ENCODE measurements at regions not wholly inside any gene's neighbourhood (a gene's known extent, or its start where the extent isn't known, plus 50 kb on each side); places are given as distances from the start of the nearest gene placed in this dataset.
"Not testable (repeated sequence)": the region's sequence is repeated elsewhere in the genome, so short reads cannot be mapped to it uniquely, and the experiment has no call there.

DNA sequence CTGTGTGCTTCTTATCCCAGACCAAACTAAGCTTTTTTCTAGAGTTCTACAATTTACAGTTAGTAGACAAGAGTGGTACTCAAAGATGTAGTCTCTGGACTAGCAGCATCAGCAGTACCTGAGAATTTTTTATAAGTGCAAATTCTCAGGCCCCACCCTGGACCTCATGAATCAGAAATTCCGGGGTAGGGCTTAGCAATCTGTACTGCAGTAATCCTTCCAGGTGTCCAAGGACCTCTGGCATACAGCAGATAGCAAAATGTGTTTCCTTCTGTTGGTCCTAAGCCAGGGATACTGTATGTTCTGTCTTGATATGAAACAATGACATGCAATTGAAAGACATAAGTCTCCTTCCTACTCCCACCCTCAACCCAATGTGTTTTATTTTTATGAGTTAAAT is 194.3 kb downstream of the MSX2 start:
- Histone ChIP-seq H3K79me2 (ENCODE audit: insufficient read depth) (no peaks in the 10 kb centered on the region), H3F3A (ENCODE audit: insufficient read depth) (no peaks in the 10 kb centered on the region), H3K9me3 (ENCODE audit: low read depth) (no peaks in the 10 kb centered on the region), H3K4me3 (no peak overlapping the region), H3K36me3 (ENCODE audit: low read depth) (no peaks in the 10 kb centered on the region), H3K27ac (no peak overlapping the region), H4K20me1 (ENCODE audit: insufficient read depth) (no peaks in the 10 kb centered on the region), H3K27me3 (replicated peaks; ENCODE audit: insufficient read depth) (0 out of 2 replicates have a peak, but pooled peaks cover 2% of the 10 kb centered on the region), H2AFZ (no peak overlapping the region), H3K9me2 (ENCODE audit: insufficient read depth) (no peaks in the 10 kb centered on the region), H3K4me2 (ENCODE audit: unreplicated experiment) (no peak overlapping the region), H3K9ac (no peak overlapping the region), H3K4me1 (ENCODE audit: insufficient read depth) (peaks cover 6% of the 10 kb centered on the region; the same call in 1 of the 2 replicates)
- no peak for TF ChIP-seq EZH2phosphoT487 (IDR thresholded peaks at IDR 0.05; ENCODE audit: insufficient read depth, low read depth)
- TF ChIP-seq EZH2 (IDR thresholded peaks at IDR 0.05; ENCODE audit: insufficient read depth, poor library complexity, severe bottlenecking), result no peak
- 0 to 12% methylated on average over 1 of the region's 1 CpG for WGBS, 2 experiments (ENCODE audit: low coverage in 1 of 2, low lambda C conversion rate in 2 of 2, missing lambda C conversion rate in 2 of 2)
- in situ Hi-C loops (cut with MboI), result no loop called here
- DNase-seq, result no peak

GRCh38 chr5:174917976-174918554 is 193.7 kb downstream of the MSX2 start:
- Histone ChIP-seq H3K4me1 (ENCODE audit: insufficient read depth) (peaks cover 6% of the 10 kb centered on the region; the same call in 1 of the 2 replicates), H3K79me2 (ENCODE audit: insufficient read depth) (no peaks in the 10 kb centered on the region), H3K9me2 (ENCODE audit: insufficient read depth) (no peaks in the 10 kb centered on the region), H2AFZ (no peak overlapping the region), H3K4me3 (no peak overlapping the region), H3K27me3 (replicated peaks; ENCODE audit: insufficient read depth) (peaks cover 6% of the 10 kb centered on the region; the same call in 1 of the 2 replicates), H3F3A (ENCODE audit: insufficient read depth) (no peaks in the 10 kb centered on the region), H4K20me1 (ENCODE audit: insufficient read depth) (no peaks in the 10 kb centered on the region), H3K4me2 (ENCODE audit: unreplicated experiment) (no peak overlapping the region), H3K27ac (no peak overlapping the region), H3K36me3 (ENCODE audit: low read depth) (no peaks in the 10 kb centered on the region), H3K9ac (no peak overlapping the region), H3K9me3 (ENCODE audit: low read depth) (no peaks in the 10 kb centered on the region)
- 40 to 48% methylated on average over 11 to 13 of the region's 13 CpGs for WGBS, 2 experiments (ENCODE audit: low coverage in 1 of 2, low lambda C conversion rate in 2 of 2, missing lambda C conversion rate in 2 of 2)
- no peak for TF ChIP-seq EZH2 (IDR thresholded peaks at IDR 0.05; ENCODE audit: insufficient read depth, poor library complexity, severe bottlenecking)
- TF ChIP-seq EZH2phosphoT487 (IDR thresholded peaks at IDR 0.05; ENCODE audit: insufficient read depth, low read depth), result no peak
- DNase-seq, result no peak
- in situ Hi-C loops (cut with MboI), result no loop called here

DNA sequence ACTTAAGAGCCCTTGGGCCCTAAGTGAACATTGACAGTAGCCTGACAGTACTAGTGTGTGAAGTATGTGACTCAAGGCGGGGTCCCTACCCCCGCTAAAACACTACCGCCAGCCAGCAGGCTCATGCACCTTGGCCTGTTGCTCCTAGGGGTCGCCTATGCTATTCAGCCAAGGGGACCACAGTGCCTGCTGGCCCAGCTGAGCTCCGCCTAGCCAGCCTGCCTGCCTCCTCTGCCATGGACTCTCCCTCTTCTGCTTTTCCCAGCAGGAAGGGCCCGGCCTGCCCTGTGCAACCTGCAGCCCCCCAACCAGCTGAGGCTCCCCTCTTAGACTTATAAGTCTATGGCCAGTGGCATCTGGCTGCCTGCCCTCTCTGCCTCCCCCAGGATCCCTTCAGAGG is 193.1 kb downstream of the MSX2 start:
- H3K9ac ChIP-seq; H2AFZ ChIP-seq; H3K27me3 ChIP-seq (replicated peaks; ENCODE audit: insufficient read depth); DNase-seq; H3K4me1 ChIP-seq (ENCODE audit: insufficient read depth); H3K79me2 ChIP-seq (ENCODE audit: insufficient read depth); H3F3A ChIP-seq (ENCODE audit: insufficient read depth); in situ Hi-C loops (cut with MboI); H4K20me1 ChIP-seq (ENCODE audit: insufficient read depth); H3K9me2 ChIP-seq (ENCODE audit: insufficient read depth); H3K9me3 ChIP-seq (ENCODE audit: low read depth); H3K27ac ChIP-seq; H3K4me2 ChIP-seq (ENCODE audit: unreplicated experiment); H3K4me3 ChIP-seq; H3K36me3 ChIP-seq (ENCODE audit: low read depth): not testable (repeated sequence)
- 63 to 65% methylated on average over 6 of the region's 6 CpGs for WGBS, 2 experiments (ENCODE audit: low coverage in 1 of 2, low lambda C conversion rate in 2 of 2, missing lambda C conversion rate in 2 of 2)

GRCh38 chr5:174916924-174917323 is 192.5 kb downstream of the MSX2 start:
- H3K9me3 ChIP-seq (ENCODE audit: low read depth); H3K9ac ChIP-seq; H3K27ac ChIP-seq; H4K20me1 ChIP-seq (ENCODE audit: insufficient read depth); H3K9me2 ChIP-seq (ENCODE audit: insufficient read depth); H3K4me1 ChIP-seq (ENCODE audit: insufficient read depth); H3K36me3 ChIP-seq (ENCODE audit: low read depth); H3K4me2 ChIP-seq (ENCODE audit: unreplicated experiment); H3K27me3 ChIP-seq (replicated peaks; ENCODE audit: insufficient read depth); in situ Hi-C loops (cut with MboI); H3F3A ChIP-seq (ENCODE audit: insufficient read depth); H3K4me3 ChIP-seq; DNase-seq; H3K79me2 ChIP-seq (ENCODE audit: insufficient read depth); H2AFZ ChIP-seq: not testable (repeated sequence)
- 76 to 80% methylated on average over 1 of the region's 1 CpG for WGBS, 2 experiments (ENCODE audit: low coverage in 1 of 2, low lambda C conversion rate in 2 of 2, missing lambda C conversion rate in 2 of 2)

GRCh38 chr5:174916227-174916626 is 191.8 kb downstream of the MSX2 start:
- Histone ChIP-seq H3K4me3 (no peak overlapping the region), H3K36me3 (ENCODE audit: low read depth) (no peaks in the 10 kb centered on the region), H3K79me2 (ENCODE audit: insufficient read depth) (no peaks in the 10 kb centered on the region), H3K4me2 (ENCODE audit: unreplicated experiment) (no peak overlapping the region), H3K9me2 (ENCODE audit: insufficient read depth) (no peaks in the 10 kb centered on the region), H3K9ac (no peak overlapping the region), H3K27me3 (replicated peaks; ENCODE audit: insufficient read depth) (peaks cover 6% of the 10 kb centered on the region; the same call in 1 of the 2 replicates), H3K9me3 (ENCODE audit: low read depth) (no peaks in the 10 kb centered on the region), H3K4me1 (ENCODE audit: insufficient read depth) (peaks cover 6% of the 10 kb centered on the region; the same call in 1 of the 2 replicates), H3K27ac (no peak overlapping the region), H2AFZ (no peak overlapping the region), H4K20me1 (ENCODE audit: insufficient read depth) (no peaks in the 10 kb centered on the region), H3F3A (ENCODE audit: insufficient read depth) (no peaks in the 10 kb centered on the region)
- TF ChIP-seq EZH2 (IDR thresholded peaks at IDR 0.05; ENCODE audit: insufficient read depth, poor library complexity, severe bottlenecking) (no peak), EZH2phosphoT487 (IDR thresholded peaks at IDR 0.05; ENCODE audit: insufficient read depth, low read depth) (no peak)
- WGBS, 2 experiments (ENCODE audit: low coverage in 1 of 2, low lambda C conversion rate in 2 of 2, missing lambda C conversion rate in 2 of 2), result 57 to 62% methylated on average over 8 of the region's 8 CpGs
- no peak for DNase-seq
- in situ Hi-C loops (cut with MboI), result no loop called here
